ENCODE measurements at regions not wholly inside any gene's neighbourhood (a gene's known extent, or its start where the extent isn't known, plus 50 kb on each side); places are given as distances from the start of the nearest gene placed in this dataset.

GRCh38 chr11:69348414-69349235 is 54.7 kb downstream of the MYEOV start:
- no peak for DNase-seq (ENCODE audit: low read depth)

DNA sequence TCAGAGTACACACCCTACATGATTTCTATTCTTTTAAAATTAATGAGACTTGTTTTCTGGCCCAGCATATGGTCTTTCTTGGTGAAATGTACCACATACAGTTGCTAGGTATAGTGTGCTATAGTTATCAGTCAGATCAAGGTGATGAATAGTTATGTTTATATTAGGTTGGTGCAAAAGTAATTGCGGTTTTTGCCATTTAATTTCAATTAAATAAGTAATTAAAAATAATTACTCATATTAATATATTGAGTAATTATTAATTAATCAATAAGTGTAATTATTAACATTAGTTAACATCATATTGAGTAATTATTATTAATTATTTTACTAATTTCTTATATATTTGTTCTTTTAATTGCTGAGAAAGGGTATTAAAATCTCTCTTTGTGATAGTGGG is 56.1 kb downstream of the MYEOV start:
- DNase-seq (ENCODE audit: low read depth), result no peak

DNA sequence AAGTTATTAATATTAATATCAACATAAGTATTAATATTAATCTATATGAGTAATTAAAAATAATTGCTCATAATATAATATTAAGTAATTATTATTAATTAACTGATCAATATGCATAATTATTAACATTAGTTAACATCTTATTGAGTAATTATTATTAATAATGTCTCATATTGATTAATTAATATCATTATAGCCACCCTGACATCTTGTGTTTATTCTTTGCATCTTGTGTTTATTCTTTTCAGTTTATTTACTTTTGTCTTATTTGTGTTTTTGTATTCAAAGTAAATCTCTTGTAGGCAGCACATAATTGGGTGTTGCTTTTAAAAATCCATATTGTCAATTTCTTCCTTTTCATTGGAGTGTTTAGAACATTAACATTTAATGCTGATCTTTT is 56.6 kb downstream of the MYEOV start:
- DNase-seq (ENCODE audit: low read depth), result no peak

GRCh38 chr11:69351460-69351859 is 57.5 kb downstream of the MYEOV start:
- peak; percentile 85 for DNase-seq (ENCODE audit: low read depth)

DNA sequence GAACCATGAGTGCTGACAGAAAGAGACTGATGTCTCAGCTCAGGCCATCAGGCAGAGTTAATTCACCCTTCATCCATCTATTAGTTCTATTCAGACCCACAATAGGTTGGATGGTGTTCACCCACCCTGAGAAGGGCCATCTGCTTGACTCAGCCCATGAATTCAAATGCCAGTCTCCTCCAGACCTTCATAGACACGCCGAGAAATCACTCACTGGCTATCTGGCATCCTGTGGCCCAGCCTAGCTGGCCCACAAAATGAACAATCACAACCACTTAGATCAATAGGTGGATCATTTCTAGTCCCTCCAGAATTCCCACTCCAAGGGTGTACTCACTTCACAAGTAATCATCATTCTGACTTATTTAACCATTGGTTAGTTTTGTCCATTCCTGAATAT is 58.2 kb downstream of the MYEOV start:
- peak; percentile 19 for DNase-seq (ENCODE audit: low read depth)

DNA sequence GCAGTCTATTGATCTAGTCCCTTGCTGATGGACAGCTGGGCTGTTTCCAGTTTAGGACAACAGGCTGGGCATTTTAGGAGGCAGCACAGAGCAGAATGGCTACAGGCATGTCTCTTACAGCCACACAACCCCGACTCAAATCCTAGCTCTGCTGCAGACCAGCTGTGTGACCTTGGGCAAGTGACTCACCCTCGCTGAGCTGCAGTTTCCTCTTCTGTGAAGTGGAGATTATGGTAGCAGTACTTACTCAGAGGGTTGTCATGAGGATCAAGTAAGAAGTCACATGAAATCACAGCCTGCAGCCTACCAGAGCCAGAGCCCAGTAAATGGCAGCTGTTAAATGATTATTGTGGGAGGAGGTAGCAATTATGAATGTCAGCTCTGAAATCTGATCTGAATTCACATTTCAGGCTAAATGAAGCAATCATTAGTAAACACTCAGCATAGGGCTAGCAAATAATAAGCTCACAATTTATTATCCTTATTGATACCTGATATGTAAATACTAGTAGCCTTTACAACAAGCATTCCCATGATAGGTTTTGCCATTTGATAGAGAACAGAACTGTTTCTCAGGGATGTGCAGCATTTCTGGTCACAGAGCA is 58.9 kb downstream of the MYEOV start:
- DNase-seq (ENCODE audit: low read depth), result peak; percentile 95

- peak; percentile 7 for DNase-seq (ENCODE audit: low read depth)
Measured at GRCh38 chr11:69353696-69354544, 60.0 kb downstream of the MYEOV start.

DNA sequence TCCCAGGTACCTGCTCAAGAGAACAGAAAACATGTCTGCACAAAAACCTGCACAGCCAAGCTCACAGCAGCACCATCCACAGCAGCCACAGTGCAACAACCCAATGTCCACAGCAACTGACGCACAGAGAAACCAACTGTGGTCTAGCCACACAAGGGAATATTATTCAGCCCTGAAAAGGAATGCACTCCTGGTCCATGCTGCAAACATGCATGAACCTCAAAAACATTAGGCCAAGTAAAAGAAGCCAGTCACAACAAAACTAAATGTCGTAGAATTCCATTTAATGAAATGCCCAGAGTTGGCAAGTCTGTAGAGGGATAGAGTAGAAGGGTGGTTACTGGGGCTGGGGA is 60.6 kb downstream of the MYEOV start:
- DNase-seq (ENCODE audit: low read depth), result no peak

GRCh38 chr11:69355346-69355940 is 61.5 kb downstream of the MYEOV start:
- DNase-seq (ENCODE audit: low read depth), result no peak

DNA sequence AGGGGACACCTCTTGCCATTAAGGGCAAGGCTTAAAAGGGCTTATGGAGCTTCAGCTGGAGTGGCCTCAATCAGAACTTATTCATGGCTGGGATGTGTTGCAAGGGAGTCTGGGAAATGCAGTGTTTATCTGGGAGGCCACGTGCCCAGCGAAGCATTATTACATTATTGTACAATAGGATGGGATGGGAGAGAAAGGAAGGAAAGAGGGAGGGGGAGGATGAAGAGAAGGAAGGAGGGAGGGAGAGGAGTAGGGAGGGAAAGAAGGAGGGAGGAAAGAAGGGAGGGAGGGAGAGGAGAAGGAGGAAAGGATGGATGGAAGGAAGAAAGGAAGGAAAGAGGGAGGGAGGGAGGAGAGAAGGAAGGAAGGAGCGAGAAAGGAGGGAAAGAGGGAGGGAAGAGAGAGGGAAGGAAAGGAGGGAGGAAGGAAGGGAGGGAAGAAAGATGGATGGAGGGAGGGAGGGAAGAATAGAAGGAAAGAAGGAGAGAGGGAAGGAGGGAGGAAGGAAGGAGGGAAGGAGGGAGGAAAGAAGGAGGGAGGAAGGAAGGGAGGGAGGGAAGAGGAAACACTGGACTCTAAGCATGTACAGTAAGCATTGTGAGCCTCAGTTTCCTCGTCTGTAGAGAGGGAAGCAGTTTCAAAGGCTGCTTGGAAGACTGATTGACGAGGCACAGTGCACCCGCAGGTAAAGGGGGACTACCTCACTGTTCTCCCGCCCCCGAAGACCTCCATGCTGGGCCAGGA is 62.2 kb downstream of the MYEOV start:
- no peak for DNase-seq (ENCODE audit: low read depth)

- no peak for DNase-seq (ENCODE audit: low read depth)
Measured at GRCh38 chr11:69356703-69357457, 62.9 kb downstream of the MYEOV start.

- DNase-seq (ENCODE audit: low read depth), result no peak
Measured at GRCh38 chr11:69357458-69358397, 63.8 kb downstream of the MYEOV start.

DNA sequence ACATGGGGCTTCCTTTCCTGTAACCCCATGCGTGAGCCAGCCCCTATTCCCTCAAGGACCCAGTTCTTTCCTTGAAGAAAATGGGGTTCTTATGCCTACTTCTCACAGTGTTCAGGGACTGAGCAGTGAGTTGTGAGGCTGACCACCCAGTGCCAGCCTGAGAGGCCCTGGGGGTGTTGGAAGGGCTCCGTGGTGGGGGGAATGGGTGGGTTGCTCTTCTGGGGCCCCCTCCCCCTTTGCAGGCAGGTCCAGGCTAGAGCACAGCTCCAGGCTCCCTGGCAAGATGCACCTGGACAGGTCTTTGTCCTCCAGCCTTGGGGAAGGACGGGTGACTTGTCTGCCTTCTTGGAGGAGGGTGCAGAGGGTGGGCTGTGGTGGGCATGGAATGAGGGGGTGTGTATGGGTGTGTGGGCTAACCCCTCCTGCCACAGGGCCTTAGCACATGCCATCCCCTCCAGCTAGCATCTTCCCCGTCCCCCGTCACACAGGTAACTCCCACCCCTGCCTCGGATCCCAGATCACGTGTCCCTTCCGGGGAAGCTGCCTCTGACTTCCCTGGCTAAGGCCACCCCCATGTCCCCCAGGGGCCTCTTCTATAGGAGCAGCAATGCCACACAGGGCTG is 64.6 kb downstream of the MYEOV start:
- DNase-seq (ENCODE audit: low read depth), result no peak

DNA sequence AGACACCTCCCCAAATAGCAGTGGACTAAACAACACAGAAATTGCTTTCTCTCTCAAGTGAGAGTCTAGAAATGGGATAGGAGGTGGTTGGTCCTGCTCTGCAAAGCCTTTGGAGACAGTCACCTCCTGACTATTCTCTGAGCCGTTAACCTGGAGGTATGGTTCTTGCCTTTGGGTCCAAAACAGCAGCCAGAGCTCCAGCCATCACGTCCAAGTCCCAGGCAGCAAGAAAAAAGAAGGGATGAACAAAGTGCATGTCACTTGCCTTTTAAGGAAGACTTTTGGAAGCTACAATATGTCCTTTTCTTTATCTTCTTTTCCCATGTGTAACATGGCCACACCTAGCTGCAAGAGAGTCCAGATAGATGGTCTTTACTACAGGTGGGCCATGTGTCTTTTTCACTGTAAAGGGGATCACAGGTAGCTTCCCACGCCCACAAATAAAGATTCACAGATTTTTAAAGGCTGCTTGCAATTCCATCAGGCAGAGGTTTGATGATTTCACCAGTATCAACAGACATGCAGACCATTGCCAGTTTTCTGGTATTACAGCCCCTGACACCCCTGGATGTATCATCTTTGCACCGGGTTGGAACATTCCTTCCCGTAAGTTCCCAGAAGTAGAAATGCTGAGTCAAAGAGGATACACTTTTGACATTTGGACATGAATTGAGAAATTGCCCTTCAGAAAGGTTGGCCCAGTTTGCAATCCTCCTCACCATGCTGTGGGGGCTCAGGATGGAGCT is 66.0 kb downstream of the MYEOV start:
- DNase-seq (ENCODE audit: low read depth), result peak; percentile 60

- no peak for DNase-seq (ENCODE audit: low read depth)
Measured at GRCh38 chr11:69360606-69361005, 66.7 kb downstream of the MYEOV start.

DNA sequence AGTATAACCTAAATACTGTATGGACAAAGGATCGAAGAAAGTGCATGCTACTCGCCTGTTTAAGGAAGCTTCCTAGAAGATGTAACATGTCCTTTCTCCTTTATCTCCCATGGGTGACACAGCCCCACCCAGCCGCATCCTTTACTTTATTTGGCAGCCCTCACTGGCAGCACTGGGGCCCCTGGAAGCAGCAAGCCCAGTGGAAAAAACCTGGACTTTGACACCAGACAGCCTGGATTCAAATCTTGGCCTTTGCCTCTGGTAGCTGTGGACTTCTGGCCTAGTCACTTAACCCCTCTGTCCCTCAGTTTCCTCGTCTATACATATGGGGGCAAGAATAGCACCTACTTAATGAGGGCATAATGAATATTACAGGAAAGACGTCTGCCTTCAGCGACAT is 67.1 kb downstream of the MYEOV start:
- no peak for DNase-seq (ENCODE audit: low read depth)

DNA sequence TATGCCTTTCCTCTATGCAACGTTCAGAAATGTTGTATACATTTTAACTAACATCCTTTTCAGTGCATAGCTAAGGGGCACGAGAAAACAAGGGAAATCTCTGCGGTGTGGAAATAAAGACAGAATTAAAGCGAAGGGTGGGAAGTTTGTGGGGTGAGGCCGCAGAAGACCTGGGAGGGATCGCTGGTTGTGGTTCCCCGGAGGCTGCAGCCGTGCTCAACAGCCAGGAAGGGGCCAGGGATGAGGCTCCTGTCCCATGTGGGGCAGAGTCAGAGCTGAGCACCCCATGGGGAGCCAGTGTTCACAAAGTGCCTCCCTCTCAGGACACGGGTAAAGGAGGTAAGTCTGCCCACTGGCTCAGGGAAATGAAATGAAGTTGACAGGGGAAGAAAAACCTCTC is 67.5 kb downstream of the MYEOV start:
- DNase-seq (ENCODE audit: low read depth), result no peak

GRCh38 chr11:69362315-69362714 is 68.4 kb downstream of the MYEOV start:
- no peak for DNase-seq (ENCODE audit: low read depth)

GRCh38 chr11:69364921-69365320 is 71.0 kb downstream of the MYEOV start:
- peak; percentile 62 for DNase-seq (ENCODE audit: low read depth)

Measured in EH (cell line).